Epithelial cell of proximal tubule (primary cell): ENCODE measurements at regions not wholly inside any gene's neighbourhood (a gene's known extent, or its start where the extent isn't known, plus 50 kb on each side); places are given as distances from the start of the nearest gene placed in this dataset.

ENCODE experiments used
- DNase-seq: peaks from one replicate; pipeline ENCODE4 v3.0.0-alpha.2; 2011; ENCODE audit warnings: low read depth
- H3K4me3 ChIP-seq: 2 replicates; pipeline ENCODE4 v1.5.1; 2011; ENCODE audit warnings: low read depth, mild to moderate bottlenecking, low read length
- TF ChIP-seq, protein P1 (sequence below): conservative IDR thresholded peaks from 2 replicates; pipeline ENCODE4 v1.5.1; 2012; ENCODE audit warnings: low read depth, mild to moderate bottlenecking, low read length

- peak overlapping the region; percentile 61 for H3K4me3 ChIP-seq
- no peak for DNase-seq
- TF ChIP-seq, protein P1, sequence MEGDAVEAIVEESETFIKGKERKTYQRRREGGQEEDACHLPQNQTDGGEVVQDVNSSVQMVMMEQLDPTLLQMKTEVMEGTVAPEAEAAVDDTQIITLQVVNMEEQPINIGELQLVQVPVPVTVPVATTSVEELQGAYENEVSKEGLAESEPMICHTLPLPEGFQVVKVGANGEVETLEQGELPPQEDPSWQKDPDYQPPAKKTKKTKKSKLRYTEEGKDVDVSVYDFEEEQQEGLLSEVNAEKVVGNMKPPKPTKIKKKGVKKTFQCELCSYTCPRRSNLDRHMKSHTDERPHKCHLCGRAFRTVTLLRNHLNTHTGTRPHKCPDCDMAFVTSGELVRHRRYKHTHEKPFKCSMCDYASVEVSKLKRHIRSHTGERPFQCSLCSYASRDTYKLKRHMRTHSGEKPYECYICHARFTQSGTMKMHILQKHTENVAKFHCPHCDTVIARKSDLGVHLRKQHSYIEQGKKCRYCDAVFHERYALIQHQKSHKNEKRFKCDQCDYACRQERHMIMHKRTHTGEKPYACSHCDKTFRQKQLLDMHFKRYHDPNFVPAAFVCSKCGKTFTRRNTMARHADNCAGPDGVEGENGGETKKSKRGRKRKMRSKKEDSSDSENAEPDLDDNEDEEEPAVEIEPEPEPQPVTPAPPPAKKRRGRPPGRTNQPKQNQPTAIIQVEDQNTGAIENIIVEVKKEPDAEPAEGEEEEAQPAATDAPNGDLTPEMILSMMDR, result no peak
These were observed 91.2 kb upstream of the SIRPA start for GRCh38 chr20:1803932-1804501.

DNA sequence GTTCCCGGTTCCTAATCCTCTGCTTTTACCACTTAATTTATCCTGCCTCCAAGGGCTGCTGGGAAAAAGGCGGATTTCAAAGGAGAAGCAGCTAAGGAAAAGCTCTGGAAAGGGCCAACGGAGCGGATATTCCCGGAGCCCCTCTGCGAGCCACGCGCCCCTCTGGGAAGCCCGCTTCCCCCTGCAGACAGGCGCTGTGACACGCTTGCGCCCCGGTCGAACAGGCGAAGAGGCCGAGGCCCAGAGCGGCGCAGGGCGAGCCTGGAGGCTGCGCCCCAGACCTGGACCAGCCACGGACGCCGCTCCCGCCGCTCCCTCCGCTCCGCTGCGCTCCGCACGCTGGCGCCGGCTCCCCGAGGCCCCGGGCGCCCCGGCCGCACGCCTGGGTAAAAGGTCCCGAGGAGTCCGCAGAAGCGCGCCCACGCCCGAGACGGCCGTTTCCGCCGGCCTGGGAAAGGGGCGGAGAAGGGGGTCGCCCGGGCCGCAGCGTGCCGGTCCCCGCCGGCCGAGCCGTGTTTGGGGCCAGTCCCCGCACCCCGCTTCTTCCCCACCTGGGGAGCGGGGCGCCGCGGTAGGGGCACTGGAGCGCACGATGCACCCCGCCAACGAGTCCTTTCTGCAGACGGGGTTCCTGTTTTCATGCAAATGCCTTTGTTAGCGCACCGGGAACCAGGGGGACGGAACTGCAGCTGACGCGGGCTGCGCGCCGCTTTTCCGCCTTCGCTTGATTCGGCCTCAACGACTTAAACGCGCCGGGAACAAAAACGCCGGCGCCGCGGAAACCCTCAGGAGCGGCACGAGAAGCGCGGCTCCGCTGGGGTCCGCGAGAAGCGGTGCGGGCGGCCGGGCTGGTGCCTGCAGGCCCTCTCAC lies 91.9 kb upstream of the SIRPA start:
- peak overlapping the region; percentile 61 for H3K4me3 ChIP-seq
- DNase-seq, result no peak
- TF ChIP-seq, protein P1, result no peak

DNA sequence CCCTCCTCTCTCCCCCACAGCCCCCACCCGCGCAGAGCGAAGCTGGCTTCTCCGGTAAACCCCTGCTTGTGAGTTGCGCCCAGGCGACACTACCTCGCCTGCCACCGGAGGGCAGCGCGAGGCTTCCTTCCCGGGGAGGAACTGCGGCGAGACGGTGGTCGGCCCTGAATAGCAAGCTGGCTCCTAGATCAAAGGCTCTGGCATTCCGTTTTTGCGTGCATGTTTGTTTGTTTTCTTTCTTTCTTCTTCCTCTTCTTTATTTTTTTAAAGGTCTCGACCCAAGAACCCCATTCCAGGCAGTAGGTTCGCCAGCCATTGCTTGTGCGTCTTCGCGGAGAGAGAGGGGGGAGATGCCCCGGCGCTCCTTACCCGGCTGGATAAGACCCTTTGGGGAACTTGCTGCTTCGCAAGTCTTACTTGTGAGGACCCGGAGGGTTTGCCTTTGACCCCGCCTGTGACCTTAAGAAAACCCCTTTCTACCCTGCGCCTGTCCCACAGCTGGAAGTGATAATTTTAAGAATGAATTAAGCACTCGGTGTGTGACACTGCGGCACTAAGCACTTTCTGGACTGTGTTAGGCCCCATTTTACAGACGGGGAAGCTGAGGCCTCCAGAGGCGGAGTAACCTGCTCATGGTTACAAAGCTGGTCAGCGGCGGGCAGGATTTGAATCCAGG lies 92.7 kb upstream of the SIRPA start:
- peak overlapping the region; percentile 61 for H3K4me3 ChIP-seq
- TF ChIP-seq, protein P1, result peak; percentile 63
- DNase-seq, result no peak

GRCh38 chr20:1801929-1802306 lies 93.3 kb upstream of the SIRPA start:
- DNase-seq, result no peak
- TF ChIP-seq, protein P1, result no peak
- H3K4me3 ChIP-seq, result peak overlapping the region; percentile 61

GRCh38 chr20:1801225-1801928 lies 93.8 kb upstream of the SIRPA start:
- TF ChIP-seq, protein P1, result no peak
- no peak overlapping the region for H3K4me3 ChIP-seq
- no peak for DNase-seq

DNA sequence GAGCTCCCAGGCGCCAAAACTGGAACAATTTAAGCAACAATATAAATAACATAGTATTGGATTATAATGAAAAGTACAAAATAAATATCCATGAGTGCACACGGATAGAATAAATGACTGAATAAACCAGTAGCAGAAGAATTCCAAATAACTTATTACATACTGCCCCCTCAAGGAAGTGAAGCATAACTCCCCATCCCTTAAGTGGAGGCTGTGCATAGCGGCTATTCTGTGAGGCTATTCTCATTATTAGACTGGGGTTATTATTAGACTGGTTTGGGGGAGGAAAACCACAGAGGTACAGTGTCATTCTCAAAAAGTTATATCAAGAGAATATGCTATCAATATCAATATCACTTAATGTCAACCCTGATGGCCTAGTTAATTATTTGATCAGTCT lies 94.4 kb upstream of the SIRPA start:
- TF ChIP-seq, protein P1, result peak; percentile 51
- no peak overlapping the region for H3K4me3 ChIP-seq
- DNase-seq, result no peak
